ENCODE measurements at regions not wholly inside any gene's neighbourhood (a gene's known extent, or its start where the extent isn't known, plus 50 kb on each side); places are given as distances from the start of the nearest gene placed in this dataset.

GRCh38 chr20:12659942-12660341 is 348.8 kb upstream of the SPTLC3 start:
- no peak for DNase-seq (ENCODE audit: low spot score)

GRCh38 chr20:12660918-12661317 is 347.9 kb upstream of the SPTLC3 start:
- no peak for DNase-seq (ENCODE audit: low spot score)

- no peak for DNase-seq (ENCODE audit: low spot score)
Measured at GRCh38 chr20:12670301-12670700, 338.5 kb upstream of the SPTLC3 start.

- DNase-seq (ENCODE audit: low spot score) = no peak
Measured at GRCh38 chr20:12673352-12673751, 335.4 kb upstream of the SPTLC3 start.

GRCh38 chr20:12677925-12678324 is 330.8 kb upstream of the SPTLC3 start:
- DNase-seq (ENCODE audit: low spot score) = no peak

- DNase-seq (ENCODE audit: low spot score) = no peak
Measured at GRCh38 chr20:12679447-12679846, 329.3 kb upstream of the SPTLC3 start.

- no peak for DNase-seq (ENCODE audit: low spot score)
Measured at GRCh38 chr20:12682613-12683012, 326.2 kb upstream of the SPTLC3 start.

- DNase-seq (ENCODE audit: low spot score) = no peak
Measured at GRCh38 chr20:12687476-12687875, 321.3 kb upstream of the SPTLC3 start.

- no peak for DNase-seq (ENCODE audit: low spot score)
Measured at GRCh38 chr20:12695937-12696336, 312.8 kb upstream of the SPTLC3 start.

- no peak for DNase-seq (ENCODE audit: low spot score)
Measured at GRCh38 chr20:12698817-12699216, 310.0 kb upstream of the SPTLC3 start.

GRCh38 chr20:12699374-12700228 is 309.2 kb upstream of the SPTLC3 start:
- DNase-seq (ENCODE audit: low spot score) = no peak

GRCh38 chr20:12700701-12701100 is 308.1 kb upstream of the SPTLC3 start:
- DNase-seq (ENCODE audit: low spot score) = no peak

- DNase-seq (ENCODE audit: low spot score) = no peak
Measured at GRCh38 chr20:12702312-12702711, 306.5 kb upstream of the SPTLC3 start.

- DNase-seq (ENCODE audit: low spot score) = no peak
Measured at GRCh38 chr20:12715371-12715770, 293.4 kb upstream of the SPTLC3 start.

GRCh38 chr20:12715991-12716680 is 292.6 kb upstream of the SPTLC3 start:
- no peak for DNase-seq (ENCODE audit: low spot score)

- no peak for DNase-seq (ENCODE audit: low spot score)
Measured at GRCh38 chr20:12717061-12717460, 291.7 kb upstream of the SPTLC3 start.

- no peak for DNase-seq (ENCODE audit: low spot score)
Measured at GRCh38 chr20:12718619-12719018, 290.2 kb upstream of the SPTLC3 start.

GRCh38 chr20:12721636-12722035 is 287.1 kb upstream of the SPTLC3 start:
- DNase-seq (ENCODE audit: low spot score) = no peak

- DNase-seq (ENCODE audit: low spot score) = no peak
Measured at GRCh38 chr20:12722091-12722490, 286.7 kb upstream of the SPTLC3 start.

- no peak for DNase-seq (ENCODE audit: low spot score)
Measured at GRCh38 chr20:12723811-12724210, 285.0 kb upstream of the SPTLC3 start.

GRCh38 chr20:12728782-12729181 is 280.0 kb upstream of the SPTLC3 start:
- DNase-seq (ENCODE audit: low spot score) = no peak

- DNase-seq (ENCODE audit: low spot score) = no peak
Measured at GRCh38 chr20:12729326-12729725, 279.4 kb upstream of the SPTLC3 start.

GRCh38 chr20:12733811-12734210 is 275.0 kb upstream of the SPTLC3 start:
- no peak for DNase-seq (ENCODE audit: low spot score)

- DNase-seq (ENCODE audit: low spot score) = no peak
Measured at GRCh38 chr20:12737497-12737896, 271.3 kb upstream of the SPTLC3 start.

Data from HuH-7.5 (cell line).